Right atrium auricular region (tissue), 2 donors: ENCODE measurements at regions not wholly inside any gene's neighbourhood (a gene's known extent, or its start where the extent isn't known, plus 50 kb on each side); places are given as distances from the start of the nearest gene placed in this dataset.
A peak's percentile ranks its signal among the peaks of the same experiment; 100 is the strongest.

Experiments
- DNase-seq: peaks from one replicate; pipeline ENCODE4 v3.0.0-alpha.2; 2019; ENCODE audit warnings: low spot score
- H3K27ac ChIP-seq, 2 donors: fragments of 200-600 bp; sonication (generic); 1 replicate in 1 of 2; 2 replicates in 1 of 2; pipeline ENCODE4 v1.5.1; 2016 to 2019
- H3K27me3 ChIP-seq, 2 donors: fragments of 200-600 bp; sonication (generic); one replicate each; pipeline versions ENCODE4 v1.5.1 to v1.6.0; 2017 to 2019
- H3K36me3 ChIP-seq: fragments of 200-600 bp; sonication (generic); one replicate; pipeline ENCODE4 v1.5.1; 2016
- H3K4me1 ChIP-seq, 2 donors: fragments of 200-600 bp; sonication (generic); one replicate each; pipeline versions ENCODE4 v1.5.1 to v1.6.0; 2017 to 2019
- H3K4me3 ChIP-seq, 2 donors: fragments of 200-600 bp; sonication (generic); 1 replicate in 1 of 2; 2 replicates in 1 of 2; pipeline ENCODE4 v1.5.1; 2017 to 2019; ENCODE audit warnings: mild to moderate bottlenecking in 1 of 2, moderate library complexity in 1 of 2
- H3K9me3 ChIP-seq, 2 donors: fragments of 200-600 bp; sonication (generic); one replicate each; pipeline ENCODE4 v1.5.1; 2019
- CTCF ChIP-seq, 2 donors: fragments of 200-600 bp; sonication (generic); IDR thresholded peaks; one replicate each; pipeline ENCODE4 v1.5.1; 2019; ENCODE audit warnings: antibody characterized with exemption in 2 of 2

- peaks cover 0 to 9% of the 10 kb centered on the region in 2 donors for H3K4me1 ChIP-seq
- peak overlapping the region in 1 of 2 donors; percentile 3 for H3K27ac ChIP-seq
- no peaks in the 10 kb centered on the region for H3K27me3 ChIP-seq
- no peaks in the 10 kb centered on the region for H3K9me3 ChIP-seq
- H3K4me3 ChIP-seq, result no peak overlapping the region
- no peaks in the 10 kb centered on the region for H3K36me3 ChIP-seq
- DNase-seq, result no peak
- TF ChIP-seq CTCF (IDR thresholded peaks at IDR 0.05), result no peak
Observed at GRCh38 chr18:73461038-73461779, 593.4 kb upstream of the NETO1 start.

GRCh38 chr18:73458186-73458964 lies 590.6 kb upstream of the NETO1 start:
- TF ChIP-seq CTCF (IDR thresholded peaks at IDR 0.05), result no peak
- no peak overlapping the region for H3K4me3 ChIP-seq
- no peaks in the 10 kb centered on the region for H3K27me3 ChIP-seq
- no peak for DNase-seq
- peaks cover 0 to 9% of the 10 kb centered on the region in 2 donors for H3K4me1 ChIP-seq
- H3K36me3 ChIP-seq, result no peaks in the 10 kb centered on the region
- no peaks in the 10 kb centered on the region for H3K9me3 ChIP-seq
- H3K27ac ChIP-seq, result peak overlapping the region in 1 of 2 donors; percentile 55

- no peak for TF ChIP-seq CTCF (IDR thresholded peaks at IDR 0.05)
- Histone ChIP-seq H3K27ac (no peak overlapping the region), H3K4me1 (peaks cover 0 to 5% of the 10 kb centered on the region in 2 donors), H3K9me3 (no peaks in the 10 kb centered on the region), H3K36me3 (no peaks in the 10 kb centered on the region), H3K4me3 (no peak overlapping the region), H3K27me3 (no peaks in the 10 kb centered on the region)
- DNase-seq, result no peak
Observed at GRCh38 chr18:73456643-73457042, 588.9 kb upstream of the NETO1 start.

- H3K9me3 ChIP-seq, result no peaks in the 10 kb centered on the region
- H3K4me1 ChIP-seq, result no peaks in the 10 kb centered on the region
- TF ChIP-seq CTCF (IDR thresholded peaks at IDR 0.05), result no peak
- no peaks in the 10 kb centered on the region for H3K36me3 ChIP-seq
- no peaks in the 10 kb centered on the region for H3K27me3 ChIP-seq
- no peak overlapping the region for H3K4me3 ChIP-seq
- no peak for DNase-seq
- H3K27ac ChIP-seq, result no peak overlapping the region
Observed at GRCh38 chr18:73452866-73453265, 585.1 kb upstream of the NETO1 start.

GRCh38 chr18:73446502-73446901 lies 578.7 kb upstream of the NETO1 start:
- no peaks in the 10 kb centered on the region for H3K9me3 ChIP-seq
- H3K27me3 ChIP-seq, result no peaks in the 10 kb centered on the region
- TF ChIP-seq CTCF (IDR thresholded peaks at IDR 0.05), result no peak
- H3K27ac ChIP-seq, result no peak overlapping the region
- no peaks in the 10 kb centered on the region for H3K4me1 ChIP-seq
- no peak for DNase-seq
- no peak overlapping the region for H3K4me3 ChIP-seq
- H3K36me3 ChIP-seq, result no peaks in the 10 kb centered on the region
